HG02610 (cell line): ENCODE measurements at regions not wholly inside any gene's neighbourhood (a gene's known extent, or its start where the extent isn't known, plus 50 kb on each side); places are given as distances from the start of the nearest gene placed in this dataset.

Experiments
- ATAC-seq: cut with Tn5 transposase; IDR thresholded peaks from one replicate; pipeline ENCODE4 v1.9.1; 2021; ENCODE audit warnings: mild to moderate bottlenecking, moderate library complexity; ENCODE audit not compliant: unreplicated experiment

- ATAC-seq = no peak
Observed at GRCh38 chr16:48850097-48850770, 240.3 kb upstream of the N4BP1 start.

- no peak for ATAC-seq
Observed at GRCh38 chr16:48846277-48846676, 236.3 kb upstream of the N4BP1 start.

GRCh38 chr16:48845261-48845660 lies 235.3 kb upstream of the N4BP1 start:
- no peak for ATAC-seq

GRCh38 chr16:48838349-48838748 lies 228.4 kb upstream of the N4BP1 start:
- no peak for ATAC-seq

- no peak for ATAC-seq
Observed at GRCh38 chr16:48836636-48837035, 226.7 kb upstream of the N4BP1 start.

- ATAC-seq = no peak
Observed at GRCh38 chr16:48836067-48836466, 226.1 kb upstream of the N4BP1 start.

GRCh38 chr16:48834576-48834975 lies 224.6 kb upstream of the N4BP1 start:
- ATAC-seq = no peak

GRCh38 chr16:48833461-48833860 lies 223.5 kb upstream of the N4BP1 start:
- ATAC-seq = no peak

- ATAC-seq = no peak
Observed at GRCh38 chr16:48831076-48831722, 221.2 kb upstream of the N4BP1 start.

GRCh38 chr16:48829336-48830310 lies 219.6 kb upstream of the N4BP1 start:
- no peak for ATAC-seq

GRCh38 chr16:48824271-48824670 lies 214.3 kb upstream of the N4BP1 start:
- no peak for ATAC-seq

- no peak for ATAC-seq
Observed at GRCh38 chr16:48822431-48822830, 212.5 kb upstream of the N4BP1 start.

GRCh38 chr16:48820379-48820778 lies 210.4 kb upstream of the N4BP1 start:
- no peak for ATAC-seq

GRCh38 chr16:48818257-48818656 lies 208.3 kb upstream of the N4BP1 start:
- ATAC-seq = no peak

GRCh38 chr16:48817032-48817431 lies 207.1 kb upstream of the N4BP1 start:
- ATAC-seq = no peak

GRCh38 chr16:48816393-48816792 lies 206.4 kb upstream of the N4BP1 start:
- no peak for ATAC-seq

GRCh38 chr16:48814994-48815393 lies 205.0 kb upstream of the N4BP1 start:
- no peak for ATAC-seq

GRCh38 chr16:48813485-48813884 lies 203.5 kb upstream of the N4BP1 start:
- ATAC-seq = no peak

- no peak for ATAC-seq
Observed at GRCh38 chr16:48812856-48813255, 202.9 kb upstream of the N4BP1 start.

GRCh38 chr16:48811478-48811877 lies 201.5 kb upstream of the N4BP1 start:
- ATAC-seq = no peak

GRCh38 chr16:48810803-48811453 lies 200.9 kb upstream of the N4BP1 start:
- ATAC-seq = no peak
